ENCODE measurements at regions not wholly inside any gene's neighbourhood (a gene's known extent, or its start where the extent isn't known, plus 50 kb on each side); places are given as distances from the start of the nearest gene placed in this dataset.
A peak's percentile ranks its signal among the peaks of the same experiment; 100 is the strongest.

DNA sequence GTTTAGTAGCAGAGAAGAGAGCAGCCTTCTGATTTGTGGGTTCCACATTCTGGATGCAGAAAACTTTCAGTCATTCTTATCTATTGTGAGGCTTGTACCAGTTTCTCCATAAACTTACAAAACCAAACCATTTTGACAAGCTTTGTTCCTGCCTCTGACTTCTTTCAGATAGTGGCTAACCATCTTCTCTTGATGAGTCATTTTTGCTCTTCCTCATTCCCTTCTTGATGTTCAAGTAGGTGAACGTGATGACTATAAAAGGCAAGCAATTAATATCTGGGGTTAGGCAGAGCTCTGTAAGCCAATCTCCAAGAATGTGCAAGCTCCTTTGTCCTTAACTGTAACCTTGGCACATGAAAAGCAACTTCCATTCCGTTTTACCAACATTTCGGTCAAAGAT lies 2083.1 kb upstream of the PIK3C3 start:
- DNase-seq = no peak
- in situ Hi-C loops (cut with MboI; ENCODE audit: low pct_unique_long_range_greater_than_20kb, low sequenced_read_pairs) = no loop called here

DNA sequence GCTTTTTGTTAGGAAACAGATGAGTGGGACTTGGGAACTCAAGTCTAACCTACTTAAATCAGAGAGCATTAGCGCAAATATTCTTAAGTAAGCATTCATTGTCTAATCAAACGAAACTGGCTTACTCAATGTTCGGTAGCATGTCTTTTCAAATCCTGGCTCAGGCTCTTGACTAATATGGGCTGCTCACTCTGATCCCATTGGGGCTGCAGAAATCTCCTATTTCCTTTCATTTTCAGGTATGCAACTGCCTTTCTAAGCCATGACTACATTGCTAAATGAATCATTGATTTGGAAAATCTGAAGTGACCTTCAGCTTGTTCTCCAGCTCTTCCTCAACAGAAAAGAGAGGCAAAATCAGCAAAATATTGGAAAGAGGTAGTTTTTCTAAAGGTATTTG lies 2084.4 kb upstream of the PIK3C3 start:
- in situ Hi-C loops (cut with MboI; ENCODE audit: low pct_unique_long_range_greater_than_20kb, low sequenced_read_pairs) = no loop called here
- DNase-seq = no peak

DNA sequence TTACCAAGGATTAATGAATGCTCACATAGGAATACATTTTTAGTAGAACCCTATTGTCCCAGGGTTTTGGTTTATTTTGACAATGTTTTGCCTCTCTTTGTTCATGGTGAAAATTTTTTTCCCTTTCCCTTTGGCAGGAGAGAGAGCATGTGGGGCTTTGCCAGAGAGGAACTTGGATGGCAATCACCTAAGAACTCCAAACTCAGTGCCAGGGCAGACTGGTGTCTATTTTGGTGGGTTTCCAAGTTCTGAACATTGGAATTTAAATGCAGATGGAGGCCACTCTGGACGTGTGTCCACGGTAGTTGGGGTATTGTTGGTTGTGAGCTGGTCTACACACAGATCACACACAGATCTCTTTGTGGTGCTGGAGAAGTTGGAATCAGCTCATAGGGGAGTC lies 2091.1 kb upstream of the PIK3C3 start:
- no peak for DNase-seq
- in situ Hi-C loops (cut with MboI; ENCODE audit: low pct_unique_long_range_greater_than_20kb, low sequenced_read_pairs) = no loop called here

DNA sequence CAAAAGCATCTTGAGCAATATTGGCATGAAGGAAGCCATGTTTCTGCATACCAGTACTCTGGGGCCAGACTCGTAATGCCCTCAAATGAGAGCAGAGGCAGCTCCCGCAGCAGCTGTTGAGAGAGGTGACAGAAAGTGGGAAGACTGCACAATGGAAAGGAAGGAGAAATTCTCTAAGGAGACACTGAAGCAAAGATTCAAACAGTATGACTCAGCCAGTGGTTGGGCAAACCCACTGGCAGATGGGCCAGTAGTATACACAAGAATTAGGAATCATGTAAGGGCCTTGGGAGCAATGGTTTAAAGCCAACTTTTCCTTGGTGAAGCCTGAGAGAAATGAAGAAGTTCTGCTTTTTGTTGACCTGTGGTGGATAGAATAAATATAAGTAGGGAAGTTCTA lies 2092.7 kb upstream of the PIK3C3 start:
- no peak for DNase-seq
- in situ Hi-C loops (cut with MboI; ENCODE audit: low pct_unique_long_range_greater_than_20kb, low sequenced_read_pairs) = no loop called here

DNA sequence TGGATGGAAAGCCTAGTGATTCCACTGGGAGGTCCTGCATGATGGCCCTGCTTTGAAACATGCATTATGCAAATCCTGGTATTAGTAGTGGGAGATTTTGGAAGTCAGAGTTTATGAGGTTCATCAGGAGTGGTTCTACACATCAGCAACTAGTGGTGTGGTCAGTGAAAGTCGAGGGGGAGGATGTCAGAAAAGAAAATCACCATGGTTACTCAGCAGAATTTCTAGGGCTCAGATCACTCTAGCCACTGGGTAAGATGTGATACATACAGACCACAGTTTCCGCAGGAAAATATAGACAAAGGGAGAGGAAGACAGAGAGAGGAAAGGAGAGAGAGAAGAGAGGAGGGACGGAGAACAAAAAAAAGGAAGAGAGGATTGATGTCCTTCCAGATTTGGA lies 2100.7 kb upstream of the PIK3C3 start:
- in situ Hi-C loops (cut with MboI; ENCODE audit: low pct_unique_long_range_greater_than_20kb, low sequenced_read_pairs) = no loop called here

DNA sequence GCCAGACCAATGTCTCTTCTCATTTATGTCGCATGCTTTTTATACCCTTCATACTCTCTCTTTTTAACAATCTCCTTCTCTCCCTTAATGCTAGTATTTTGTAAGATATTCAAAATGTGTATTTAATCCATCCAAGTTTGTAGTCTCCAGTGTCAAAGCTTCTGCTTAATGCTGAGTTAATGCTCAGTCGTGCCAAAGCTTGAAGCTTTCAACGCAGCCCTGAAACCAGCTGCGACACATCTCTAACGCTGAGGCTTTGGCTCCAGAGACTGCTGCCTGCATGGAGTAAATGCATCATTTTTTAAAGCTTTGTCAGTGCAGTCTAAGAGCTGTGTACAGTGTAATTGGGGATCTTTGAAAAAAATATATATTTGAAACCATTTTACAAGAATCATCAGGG lies 2108.8 kb upstream of the PIK3C3 start:
- in situ Hi-C loops (cut with MboI; ENCODE audit: low pct_unique_long_range_greater_than_20kb, low sequenced_read_pairs) = no loop called here
- DNase-seq = no peak

More for the DNA sequence above, 2100.7 kb upstream of the PIK3C3 start:
- no peak for DNase-seq

DNA sequence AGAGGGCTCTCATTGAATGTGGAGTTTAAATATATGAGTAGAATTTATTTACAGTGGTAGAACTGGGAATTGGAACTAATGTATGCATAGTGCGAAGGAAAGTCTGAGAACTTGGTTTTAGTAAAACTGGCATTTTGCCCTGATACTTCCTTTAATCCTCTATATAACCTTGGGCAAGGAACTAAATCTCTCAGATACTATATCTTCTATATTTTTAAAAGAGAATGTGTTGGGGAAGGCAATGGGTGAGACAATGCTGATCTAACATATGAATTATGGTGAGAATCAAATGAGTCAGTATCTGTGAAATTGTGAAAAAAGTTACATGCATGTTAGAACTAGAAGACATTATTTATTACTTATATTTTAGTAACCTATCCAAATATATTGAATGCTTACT lies 2109.4 kb upstream of the PIK3C3 start:
- DNase-seq = no peak
- in situ Hi-C loops (cut with MboI; ENCODE audit: low pct_unique_long_range_greater_than_20kb, low sequenced_read_pairs) = no loop called here

DNA sequence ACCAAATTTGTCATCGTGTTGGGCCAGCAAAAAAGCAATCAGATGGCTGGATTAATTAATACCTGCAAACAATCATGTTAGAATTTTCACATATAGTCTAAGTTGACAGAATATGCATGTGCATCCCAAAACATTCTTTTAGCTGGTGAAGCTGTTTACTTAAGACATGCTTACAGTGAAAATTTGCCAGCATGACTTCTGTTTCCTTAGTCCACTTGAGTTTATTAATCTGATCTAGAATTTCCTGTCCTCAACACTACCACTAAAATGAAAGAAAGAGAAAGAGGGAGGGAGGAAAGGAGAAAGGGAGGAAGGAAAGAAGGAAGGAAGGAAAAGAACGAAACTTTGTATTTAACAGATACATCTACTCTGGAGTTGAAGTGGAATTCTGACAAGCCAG lies 2109.9 kb upstream of the PIK3C3 start:
- DNase-seq = no peak
- in situ Hi-C loops (cut with MboI; ENCODE audit: low pct_unique_long_range_greater_than_20kb, low sequenced_read_pairs) = no loop called here

DNA sequence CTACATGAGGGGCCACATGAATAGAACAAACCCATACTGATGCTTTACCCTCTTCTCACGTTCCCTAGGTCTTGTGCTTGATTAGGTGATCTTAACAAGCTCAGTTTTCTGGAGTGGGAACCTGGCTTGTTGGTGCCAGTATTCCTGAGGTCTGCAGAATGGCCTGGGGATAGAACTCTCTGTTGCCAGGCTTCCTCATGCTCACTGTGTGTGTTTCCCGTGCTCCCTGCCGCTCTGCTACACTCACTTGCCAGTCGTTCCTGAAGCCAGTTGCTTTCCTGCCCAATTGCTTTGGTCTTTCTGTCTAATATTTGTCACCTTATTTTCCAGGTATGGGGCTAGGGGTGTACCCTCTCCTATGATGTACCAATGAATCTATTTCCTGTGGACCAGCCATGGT lies 2111.5 kb upstream of the PIK3C3 start:
- no peak for DNase-seq
- in situ Hi-C loops (cut with MboI; ENCODE audit: low pct_unique_long_range_greater_than_20kb, low sequenced_read_pairs) = no loop called here

DNA sequence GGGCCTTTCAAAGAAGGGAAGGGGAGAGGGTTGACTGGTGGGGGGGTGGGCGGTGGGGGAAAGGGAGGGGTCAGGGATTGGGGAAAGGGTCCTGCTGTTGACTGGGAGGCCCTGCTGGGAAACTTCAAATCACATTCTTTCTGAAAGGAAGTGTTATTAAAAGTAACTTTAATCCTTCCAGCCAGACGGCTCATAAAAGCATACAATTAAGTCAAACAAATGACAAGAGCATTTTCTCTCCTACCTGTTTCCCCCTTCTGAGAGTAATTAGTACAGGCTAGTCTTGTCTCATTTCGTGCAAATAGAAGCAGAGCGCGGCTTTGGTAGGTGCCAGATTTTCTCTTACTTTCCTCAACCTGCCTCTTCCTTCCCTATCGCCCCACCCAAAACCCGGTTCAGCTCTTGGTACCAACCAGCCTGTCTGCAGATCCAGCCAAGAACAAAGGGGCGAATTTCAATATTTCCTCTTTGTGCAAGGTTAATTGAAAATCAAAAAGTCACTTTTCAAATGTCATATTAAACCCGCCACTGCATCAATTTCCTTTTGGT lies 2112.6 kb upstream of the PIK3C3 start:
- peak; percentile 3 for DNase-seq
- in situ Hi-C loops (cut with MboI; ENCODE audit: low pct_unique_long_range_greater_than_20kb, low sequenced_read_pairs) = no loop called here

DNA sequence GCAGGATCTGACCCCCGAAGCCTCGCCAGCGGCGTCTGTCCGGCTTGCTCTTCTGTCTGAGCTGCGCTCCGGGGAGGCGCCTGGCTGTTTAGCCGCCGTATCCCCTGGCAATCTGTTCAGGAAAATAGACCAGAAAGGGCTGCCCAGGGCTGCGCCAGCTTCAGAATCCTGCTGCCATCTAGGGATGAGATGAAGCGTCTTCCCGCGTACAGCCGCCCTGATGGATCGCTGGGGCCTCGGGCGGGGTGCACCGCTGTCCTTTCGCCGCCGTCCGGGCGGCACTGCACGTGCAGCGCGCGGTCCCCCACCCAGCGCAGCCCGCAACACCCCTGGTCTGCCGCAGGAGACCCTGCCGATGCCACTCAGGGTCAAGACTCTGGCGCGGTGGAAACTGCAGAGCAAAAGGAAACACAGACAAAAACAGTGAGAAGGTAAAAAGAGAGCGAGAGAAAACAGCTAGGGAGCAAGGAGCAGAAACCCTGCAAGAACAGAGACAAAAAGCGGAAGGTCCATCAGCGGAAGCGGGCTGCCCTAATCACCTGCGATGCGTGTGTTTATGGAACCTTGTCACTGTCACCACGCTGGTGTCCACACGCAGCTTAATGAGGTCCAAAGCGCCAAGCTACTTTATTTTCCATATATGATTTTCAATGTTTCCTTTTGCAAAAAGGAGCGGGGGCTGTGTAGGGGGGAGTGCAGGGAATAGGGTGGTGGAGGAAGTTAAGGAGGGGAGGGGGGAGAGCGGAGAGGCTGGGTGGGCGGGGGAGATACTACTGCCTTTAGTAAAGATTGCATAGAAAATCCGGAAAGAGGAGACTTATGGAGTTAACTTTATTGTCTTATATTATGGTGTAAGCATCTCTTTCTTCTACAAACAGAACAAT lies 2113.3 kb upstream of the PIK3C3 start:
- peak; percentile 71 for DNase-seq
- in situ Hi-C loops (cut with MboI; ENCODE audit: low pct_unique_long_range_greater_than_20kb, low sequenced_read_pairs) = no loop called here

DNA sequence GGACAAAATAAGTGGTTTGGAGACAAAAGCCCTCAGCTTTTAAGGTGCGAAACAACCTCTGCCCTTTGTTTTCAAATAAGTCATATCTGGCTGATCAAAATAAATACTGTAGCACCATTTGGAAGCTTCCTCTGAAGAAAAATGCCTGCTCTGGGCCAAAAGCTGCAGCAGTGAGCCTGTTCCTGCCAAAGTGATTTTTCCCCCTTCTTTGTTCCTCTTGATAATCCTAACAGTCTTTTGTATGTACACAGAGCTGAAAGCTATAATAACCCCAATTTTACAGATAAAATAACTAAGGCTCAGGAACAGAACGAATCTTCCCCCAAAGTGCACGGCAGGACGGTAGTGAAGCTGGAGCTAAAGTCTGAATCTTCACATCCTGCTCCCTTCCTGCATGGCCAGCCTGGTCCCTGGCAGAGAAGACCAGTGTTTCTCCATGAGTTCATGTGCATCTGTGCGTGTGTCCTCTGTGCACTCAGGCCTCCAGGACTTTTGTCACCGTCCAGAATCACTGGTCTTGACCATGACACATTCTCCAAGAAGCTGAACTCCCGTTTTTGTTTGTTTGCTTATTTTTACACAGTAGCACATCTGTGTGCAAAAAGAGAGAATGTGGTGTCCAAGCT lies 2114.1 kb upstream of the PIK3C3 start:
- DNase-seq = no peak
- in situ Hi-C loops (cut with MboI; ENCODE audit: low pct_unique_long_range_greater_than_20kb, low sequenced_read_pairs) = no loop called here

DNA sequence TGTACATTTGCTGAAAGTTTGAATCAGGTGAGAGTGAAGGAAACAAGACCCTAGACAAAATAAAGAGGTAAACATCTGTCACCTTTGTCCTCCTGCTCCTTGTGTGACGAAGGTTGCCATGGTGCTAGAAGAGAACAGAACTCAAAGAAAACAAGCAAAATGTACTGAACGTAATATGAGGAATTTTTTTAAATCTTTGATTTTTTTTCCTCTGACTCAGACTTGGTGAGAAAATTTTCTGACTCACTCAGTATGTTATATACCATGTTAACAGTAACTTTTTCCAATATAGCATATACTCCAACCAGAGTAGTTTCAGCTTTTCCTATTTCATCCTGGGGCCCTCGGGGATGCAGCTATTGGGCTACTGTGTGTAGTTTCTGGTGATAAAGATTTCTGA lies 2114.6 kb upstream of the PIK3C3 start:
- in situ Hi-C loops (cut with MboI; ENCODE audit: low pct_unique_long_range_greater_than_20kb, low sequenced_read_pairs) = no loop called here
- DNase-seq = no peak

DNA sequence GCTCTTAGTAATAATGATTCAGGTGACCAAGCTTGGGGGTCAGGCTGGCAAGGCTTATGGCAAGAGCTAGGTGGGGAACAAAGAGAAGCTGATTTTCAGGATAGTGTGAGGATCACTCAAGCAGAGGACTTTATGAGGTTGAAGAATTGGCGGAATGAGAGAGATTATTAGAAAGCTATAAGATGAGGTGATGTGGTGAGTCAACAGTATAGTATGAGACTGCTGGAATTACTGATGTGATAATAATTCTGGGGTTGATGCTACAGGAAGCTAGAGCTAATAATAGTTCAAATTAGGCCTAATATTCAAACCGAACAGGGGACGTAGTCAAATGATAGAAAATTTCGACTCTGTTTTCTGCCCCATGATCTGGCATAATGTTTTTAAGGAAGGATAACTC lies 2115.3 kb upstream of the PIK3C3 start:
- in situ Hi-C loops (cut with MboI; ENCODE audit: low pct_unique_long_range_greater_than_20kb, low sequenced_read_pairs) = no loop called here
- no peak for DNase-seq

DNA sequence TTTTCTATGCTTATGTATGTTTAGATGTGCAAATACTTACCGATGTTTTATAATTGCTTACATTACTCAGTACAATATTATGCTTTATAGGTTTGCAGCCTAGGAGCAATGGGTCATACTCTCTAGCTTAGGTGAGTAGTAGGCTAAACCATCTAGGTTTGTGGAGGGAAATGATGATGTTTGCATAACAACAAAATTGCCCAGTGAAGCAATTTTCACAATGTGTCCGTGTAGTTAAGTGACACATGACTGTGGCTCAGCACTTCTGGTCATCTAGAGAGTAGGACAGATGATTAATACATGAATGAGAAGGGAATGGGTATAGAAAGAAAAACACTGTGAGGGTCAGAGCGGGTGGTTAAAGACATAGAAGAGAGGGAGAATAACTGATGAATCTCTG lies 2116.2 kb upstream of the PIK3C3 start:
- in situ Hi-C loops (cut with MboI; ENCODE audit: low pct_unique_long_range_greater_than_20kb, low sequenced_read_pairs) = no loop called here
- no peak for DNase-seq

DNA sequence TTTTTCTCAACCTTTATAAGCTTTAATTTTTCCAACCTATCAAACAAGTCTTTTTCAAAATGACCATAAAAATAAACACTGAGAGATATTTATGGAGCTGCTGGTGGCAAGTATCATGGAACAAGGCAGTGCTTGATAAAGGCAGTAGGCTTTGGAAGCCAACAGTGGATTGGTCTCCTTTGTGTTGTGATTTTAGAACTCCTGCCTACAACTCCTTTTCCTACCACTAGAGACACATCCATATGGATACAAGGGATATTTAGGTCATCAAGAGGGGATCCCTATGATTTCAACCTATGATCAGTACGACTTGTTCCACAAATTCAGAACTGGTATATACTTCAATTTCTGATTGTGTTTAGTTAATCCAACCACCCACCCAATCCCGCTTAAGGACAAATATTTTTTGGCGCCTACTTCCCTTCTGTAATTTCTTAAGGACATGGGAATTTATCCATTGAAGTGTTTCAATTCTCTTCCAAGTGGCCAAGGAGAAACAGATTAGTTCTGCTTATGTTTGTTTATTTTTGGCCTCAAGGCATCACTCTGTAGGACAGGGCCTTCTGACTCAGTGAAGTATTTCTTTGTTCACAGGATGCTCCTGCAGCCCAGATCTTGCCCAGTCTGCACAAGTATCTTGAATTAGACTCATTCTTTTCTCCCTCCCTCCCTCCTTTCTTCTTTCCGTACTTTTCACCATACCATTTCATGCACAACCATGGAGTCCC lies 2119.6 kb upstream of the PIK3C3 start:
- DNase-seq = no peak
- in situ Hi-C loops (cut with MboI; ENCODE audit: low pct_unique_long_range_greater_than_20kb, low sequenced_read_pairs) = no loop called here

DNA sequence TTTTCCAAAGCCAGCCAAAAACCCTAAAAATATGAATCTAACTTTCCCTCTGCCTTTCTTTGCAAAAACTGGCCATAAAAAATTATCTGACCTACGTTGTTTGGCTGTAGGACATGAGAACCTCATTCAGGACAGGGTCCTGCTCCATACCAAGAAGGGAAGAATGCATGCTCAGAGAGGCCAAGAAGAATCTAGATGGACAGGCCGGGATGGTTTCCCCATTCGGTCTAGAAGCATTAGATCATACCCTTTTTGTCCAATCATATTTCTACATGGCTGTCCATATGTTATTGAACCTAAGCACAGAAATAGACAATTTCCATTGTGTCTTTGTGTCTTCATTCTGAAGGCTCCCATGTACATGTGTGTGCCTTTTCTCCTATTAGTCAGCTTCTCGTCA lies 2120.4 kb upstream of the PIK3C3 start:
- no peak for DNase-seq
- in situ Hi-C loops (cut with MboI; ENCODE audit: low pct_unique_long_range_greater_than_20kb, low sequenced_read_pairs) = no loop called here

DNA sequence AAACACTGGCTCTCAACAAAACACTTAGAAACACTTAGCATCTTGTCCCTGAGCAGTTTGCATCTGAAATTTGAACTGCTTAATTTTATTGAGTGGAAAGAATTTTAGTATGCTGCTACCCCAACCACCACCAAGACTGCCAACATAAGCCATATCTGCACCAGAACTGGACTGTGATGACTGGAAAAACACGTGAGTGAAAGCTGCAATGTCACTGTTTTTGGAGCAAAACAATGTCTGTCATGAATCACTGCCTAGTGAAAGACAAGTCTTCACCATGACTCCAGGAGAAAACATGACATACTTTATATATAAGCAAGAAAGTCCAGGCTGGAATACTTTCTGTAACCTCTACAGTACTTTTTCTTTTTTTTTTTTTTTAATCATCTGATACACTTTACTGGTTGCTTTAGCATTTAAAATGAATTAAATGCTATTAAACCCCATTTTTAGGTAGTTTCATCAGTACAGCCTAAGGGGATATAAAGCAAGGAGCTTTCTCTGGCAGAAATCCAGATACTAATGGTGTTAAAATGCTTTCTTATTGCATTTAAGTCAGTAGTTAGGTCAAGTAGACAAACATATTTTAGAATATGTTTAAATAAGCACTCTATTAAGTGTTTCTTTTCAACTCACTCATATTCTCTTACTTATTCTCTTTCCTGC lies 2129.4 kb upstream of the PIK3C3 start:
- in situ Hi-C loops (cut with MboI; ENCODE audit: low pct_unique_long_range_greater_than_20kb, low sequenced_read_pairs) = no loop called here
- no peak for DNase-seq

DNA sequence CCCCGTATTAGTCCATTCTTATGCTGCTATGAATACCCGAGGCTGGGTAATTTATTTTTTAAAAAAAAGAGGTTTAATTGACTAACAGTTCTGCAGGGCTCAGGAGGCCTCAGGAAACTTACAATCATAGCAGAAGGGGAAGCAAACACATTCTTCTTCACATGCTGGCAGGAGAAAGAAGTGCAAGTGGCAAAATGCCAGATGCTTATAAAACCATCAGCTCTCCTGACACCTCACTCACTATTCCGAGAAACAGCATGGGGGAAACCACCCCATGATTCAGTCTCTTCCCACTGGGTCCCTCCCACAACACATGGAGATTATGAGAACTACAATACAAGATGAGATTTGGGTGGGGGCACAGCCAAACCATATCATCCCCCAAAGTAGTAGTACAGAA lies 2148.5 kb upstream of the PIK3C3 start:
- in situ Hi-C loops (cut with MboI; ENCODE audit: low pct_unique_long_range_greater_than_20kb, low sequenced_read_pairs) = no loop called here
- DNase-seq = peak; percentile 78
